KMS-11 (cell line): ENCODE measurements at regions not wholly inside any gene's neighbourhood (a gene's known extent, or its start where the extent isn't known, plus 50 kb on each side); places are given as distances from the start of the nearest gene placed in this dataset.
"Not testable (repeated sequence)": the region's sequence is repeated elsewhere in the genome, so short reads cannot be mapped to it uniquely, and the experiment has no call there.

Experiments
- H2AFZ ChIP-seq: fragments of 200-600 bp; sonication (generic); 2 replicates; pipeline ENCODE4 v1.6.1; 2016; ENCODE audit warnings: antibody characterized with exemption, mixed run types, low read depth
- H3K27ac ChIP-seq: fragments of 200-600 bp; sonication (generic); 2 replicates; pipeline ENCODE4 v1.6.1; 2016; ENCODE audit warnings: mild to moderate bottlenecking, mixed run types
- H3K27me3 ChIP-seq: fragments of 200-600 bp; sonication (generic); 2 replicates; pipeline ENCODE4 v1.6.1; 2017; ENCODE audit warnings: mild to moderate bottlenecking, low read depth, mixed run types, moderate library complexity; ENCODE audit not compliant: insufficient read depth
- H3K36me3 ChIP-seq: fragments of 200-600 bp; sonication (generic); 2 replicates; pipeline ENCODE4 v1.6.1; 2017; ENCODE audit warnings: mild to moderate bottlenecking, mixed run types; ENCODE audit not compliant: insufficient read depth
- H3K4me1 ChIP-seq: fragments of 200-600 bp; sonication (generic); 2 replicates; pipeline ENCODE4 v1.6.1; 2016; ENCODE audit warnings: mild to moderate bottlenecking, low read depth, mixed run types; ENCODE audit not compliant: poor library complexity, severe bottlenecking
- H3K4me2 ChIP-seq: fragments of 200-600 bp; sonication (generic); 2 replicates; pipeline ENCODE4 v1.7.0; 2016; ENCODE audit warnings: mild to moderate bottlenecking, mixed run types
- H3K4me3 ChIP-seq: fragments of 200-600 bp; sonication (generic); IDR thresholded peaks from 2 replicates; pipeline ENCODE4 v1.6.1; 2017; ENCODE audit warnings: low read depth, low read length, mixed read lengths; ENCODE audit not compliant: insufficient read depth
- H3K79me2 ChIP-seq: fragments of 200-600 bp; sonication (generic); 2 replicates; pipeline ENCODE4 v1.6.1; 2016; ENCODE audit warnings: low read depth, mixed run types; ENCODE audit not compliant: insufficient read depth
- H3K9ac ChIP-seq: fragments of 200-600 bp; sonication (generic); 2 replicates; pipeline ENCODE4 v1.6.1; 2016; ENCODE audit warnings: mild to moderate bottlenecking, mixed run types
- H4K20me1 ChIP-seq: fragments of 200-600 bp; sonication (generic); 2 replicates; pipeline ENCODE4 v1.6.1; 2016; ENCODE audit warnings: mild to moderate bottlenecking, mixed run types; ENCODE audit not compliant: insufficient read depth
- CTCF ChIP-seq: fragments of 200-600 bp; sonication (generic); conservative IDR thresholded peaks from 2 replicates; pipeline ENCODE4 v1.6.1; 2017; ENCODE audit warnings: low read depth, mild to moderate bottlenecking, antibody characterized with exemption, low read length, moderate library complexity, mixed read lengths

- Histone ChIP-seq H3K9ac (no peak overlapping the region), H3K27ac (no peak overlapping the region), H2AFZ (no peak overlapping the region), H3K4me1 (no peaks in the 10 kb centered on the region), H3K36me3 (no peaks in the 10 kb centered on the region), H3K79me2 (no peaks in the 10 kb centered on the region), H3K4me3 (no peak overlapping the region), H3K4me2 (no peak overlapping the region), H4K20me1 (no peaks in the 10 kb centered on the region), H3K27me3 (no peaks in the 10 kb centered on the region)
- TF ChIP-seq CTCF = no peak
These were observed 217.4 kb upstream of the FBXL7 start for GRCh38 chr5:15282611-15283010.

- H3K9ac ChIP-seq, H3K79me2 ChIP-seq: not testable (repeated sequence)
These were observed 228.4 kb upstream of the FBXL7 start for GRCh38 chr5:15271596-15271995.

GRCh38 chr5:15267966-15268365 is 232.0 kb upstream of the FBXL7 start:
- no peak overlapping the region for H2AFZ ChIP-seq

More at GRCh38 chr5:15271596-15271995, 228.4 kb upstream of the FBXL7 start:
- not testable (repeated sequence) for H3K27ac ChIP-seq, H4K20me1 ChIP-seq, H3K27me3 ChIP-seq, H3K4me2 ChIP-seq, H3K4me3 ChIP-seq, H3K4me1 ChIP-seq, H2AFZ ChIP-seq, H3K36me3 ChIP-seq

GRCh38 chr5:15266841-15267240 is 233.1 kb upstream of the FBXL7 start:
- Histone ChIP-seq H3K36me3 (no peaks in the 10 kb centered on the region), H3K4me3 (no peak overlapping the region), H3K27me3 (no peaks in the 10 kb centered on the region), H3K4me1 (no peaks in the 10 kb centered on the region), H3K4me2 (no peak overlapping the region), H3K79me2 (no peaks in the 10 kb centered on the region), H2AFZ (no peak overlapping the region), H3K27ac (no peak overlapping the region), H3K9ac (no peak overlapping the region), H4K20me1 (no peaks in the 10 kb centered on the region)
- no peak for TF ChIP-seq CTCF

More at GRCh38 chr5:15267966-15268365, 232.0 kb upstream of the FBXL7 start:
- no peak overlapping the region for H3K27ac ChIP-seq
- H4K20me1 ChIP-seq = no peaks in the 10 kb centered on the region
- no peaks in the 10 kb centered on the region for H3K27me3 ChIP-seq
- no peak for TF ChIP-seq CTCF
- no peaks in the 10 kb centered on the region for H3K4me1 ChIP-seq
- H3K9ac ChIP-seq = no peak overlapping the region
- no peak overlapping the region for H3K4me2 ChIP-seq
- no peaks in the 10 kb centered on the region for H3K36me3 ChIP-seq
- no peaks in the 10 kb centered on the region for H3K79me2 ChIP-seq
- H3K4me3 ChIP-seq = no peak overlapping the region

- Histone ChIP-seq H3K4me3 (no peak overlapping the region), H3K27me3 (no peaks in the 10 kb centered on the region), H3K36me3 (no peaks in the 10 kb centered on the region), H2AFZ (no peak overlapping the region), H3K79me2 (no peaks in the 10 kb centered on the region), H3K4me2 (no peak overlapping the region), H3K27ac (no peak overlapping the region), H4K20me1 (no peaks in the 10 kb centered on the region), H3K9ac (no peak overlapping the region), H3K4me1 (no peaks in the 10 kb centered on the region)
- no peak for TF ChIP-seq CTCF
These were observed 233.8 kb upstream of the FBXL7 start for GRCh38 chr5:15266229-15266628.
